ENCODE measurements at regions not wholly inside any gene's neighbourhood (a gene's known extent, or its start where the extent isn't known, plus 50 kb on each side); places are given as distances from the start of the nearest gene placed in this dataset.

DNA sequence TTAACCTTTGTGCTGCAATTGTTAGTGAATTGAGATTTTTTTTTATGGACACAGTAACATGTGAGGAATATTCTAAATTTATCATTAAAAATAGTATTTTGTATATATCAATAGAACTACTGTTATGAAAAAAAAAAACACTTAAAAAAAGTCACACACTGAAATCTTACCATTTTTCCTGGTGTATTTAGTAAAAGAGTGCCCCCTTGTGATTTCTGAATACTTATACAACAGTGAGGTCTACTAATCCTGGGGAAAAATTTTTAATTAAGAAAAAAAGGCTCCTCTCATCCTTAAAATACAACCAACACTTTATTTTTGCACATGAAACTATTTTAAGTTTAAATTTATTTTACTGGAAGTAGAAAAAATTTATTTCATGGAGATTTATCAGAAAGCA lies 56.4 kb upstream of the SPOCK3 start:
- no peak for DNase-seq

DNA sequence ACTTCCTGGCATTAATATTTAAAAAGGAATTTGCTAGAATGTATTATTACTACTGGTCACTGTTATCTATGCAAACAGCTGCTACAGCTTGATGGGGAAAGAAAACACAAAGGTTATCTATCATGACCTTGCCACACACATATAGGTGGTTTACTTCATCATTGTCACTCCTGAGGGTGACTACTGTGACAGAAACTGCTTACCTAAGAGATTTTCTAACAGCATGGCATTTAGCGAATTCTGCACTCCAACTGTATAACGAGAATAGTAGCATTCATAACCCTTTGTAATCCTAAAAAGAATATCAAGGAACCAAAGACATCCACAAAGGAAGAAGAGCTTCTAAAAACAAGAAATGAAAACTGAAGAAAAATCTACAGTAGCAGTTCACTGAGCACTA lies 74.6 kb upstream of the SPOCK3 start:
- DNase-seq: no peak

DNA sequence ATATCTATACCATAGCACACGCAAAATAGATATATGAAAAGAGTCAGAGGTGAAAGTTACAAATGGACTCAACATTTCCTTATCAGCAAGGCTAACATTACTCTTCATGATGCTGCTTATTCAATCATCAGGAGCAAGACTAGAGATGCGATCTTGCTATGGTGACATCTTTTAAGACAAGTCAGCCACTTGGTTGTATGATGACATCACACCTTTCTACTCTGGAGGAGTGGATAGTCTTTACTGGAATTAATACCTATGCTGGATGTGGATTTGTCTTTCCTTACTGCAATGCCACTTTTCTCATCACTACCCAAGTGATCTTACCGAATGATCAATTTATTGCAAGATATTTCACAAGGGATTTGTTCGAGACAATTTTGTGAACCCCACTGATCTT lies 87.0 kb upstream of the SPOCK3 start:
- DNase-seq: no peak

DNA sequence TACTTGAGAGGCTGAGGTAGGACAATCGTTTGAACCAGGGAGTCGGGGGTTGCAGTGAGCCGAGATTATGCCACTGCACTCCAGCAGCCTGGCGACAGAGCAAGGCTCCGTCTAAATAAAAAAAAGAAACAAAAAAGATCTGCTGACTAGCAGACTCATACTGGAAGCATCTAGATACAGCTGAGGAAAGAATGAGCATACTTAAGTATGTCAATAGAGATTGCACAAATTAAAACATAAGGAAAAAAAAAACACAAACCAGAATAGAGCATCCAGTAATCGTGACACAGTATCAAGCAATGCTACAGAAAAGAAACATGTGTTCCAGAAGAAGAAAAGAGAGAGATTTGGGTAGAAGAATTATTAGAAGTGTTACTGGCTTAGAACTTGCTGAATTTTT lies 105.5 kb upstream of the SPOCK3 start:
- DNase-seq: no peak

DNA sequence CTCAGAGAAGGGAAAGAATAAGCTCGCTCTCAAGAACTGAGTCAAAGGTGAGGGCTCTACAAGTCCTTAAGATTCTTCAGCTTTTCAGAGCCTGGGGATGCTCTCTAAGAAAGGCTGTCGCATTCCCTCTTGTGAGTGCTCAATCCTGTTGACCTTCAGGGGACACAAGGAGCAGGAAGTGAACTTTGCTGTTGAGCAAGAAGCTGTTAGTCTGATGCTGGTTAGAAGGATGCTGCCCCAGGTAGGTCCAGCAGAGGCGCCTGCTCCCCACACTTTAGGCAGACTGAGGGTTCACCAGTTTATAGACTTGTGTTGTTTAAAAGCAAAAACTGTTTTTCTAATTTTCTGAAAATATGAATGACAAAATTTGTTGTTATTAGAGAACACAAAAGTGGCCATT lies 125.4 kb upstream of the SPOCK3 start:
- DNase-seq: no peak

DNA sequence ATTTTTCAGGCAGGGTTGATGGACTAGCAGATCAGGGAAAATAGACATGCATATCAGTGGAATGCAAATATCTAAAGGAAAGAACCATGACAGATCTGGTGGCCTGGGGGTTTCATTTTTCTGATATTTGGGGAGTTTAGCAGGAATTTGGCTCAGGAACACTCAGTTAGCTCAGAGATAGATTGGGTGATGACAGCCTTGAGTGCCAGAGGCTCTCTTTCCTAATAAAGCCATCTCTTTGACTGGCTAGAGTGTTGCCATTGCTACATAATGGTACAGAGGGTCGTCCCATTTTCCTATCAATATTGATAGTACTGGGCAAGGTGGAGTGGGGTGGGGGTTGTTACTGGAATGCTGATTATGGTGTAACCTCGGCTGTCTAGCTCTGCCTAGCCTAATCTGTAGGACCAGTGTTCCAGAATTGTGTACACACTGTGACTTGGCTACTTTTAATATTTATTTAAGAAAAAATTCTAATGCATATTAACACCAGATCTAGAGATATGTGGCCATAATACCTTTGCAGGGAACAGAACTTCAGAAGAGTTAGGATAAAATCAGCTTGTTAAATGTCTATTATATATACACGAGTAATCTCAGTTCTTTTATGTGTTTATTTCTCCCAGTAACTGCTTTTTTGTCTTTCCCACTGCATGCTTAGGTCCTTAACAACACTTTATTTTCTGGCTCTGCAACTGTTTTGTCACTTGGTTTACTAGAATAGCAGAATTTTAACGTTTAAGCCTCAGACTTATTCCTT lies 145.0 kb upstream of the SPOCK3 start:
- DNase-seq: no peak

DNA sequence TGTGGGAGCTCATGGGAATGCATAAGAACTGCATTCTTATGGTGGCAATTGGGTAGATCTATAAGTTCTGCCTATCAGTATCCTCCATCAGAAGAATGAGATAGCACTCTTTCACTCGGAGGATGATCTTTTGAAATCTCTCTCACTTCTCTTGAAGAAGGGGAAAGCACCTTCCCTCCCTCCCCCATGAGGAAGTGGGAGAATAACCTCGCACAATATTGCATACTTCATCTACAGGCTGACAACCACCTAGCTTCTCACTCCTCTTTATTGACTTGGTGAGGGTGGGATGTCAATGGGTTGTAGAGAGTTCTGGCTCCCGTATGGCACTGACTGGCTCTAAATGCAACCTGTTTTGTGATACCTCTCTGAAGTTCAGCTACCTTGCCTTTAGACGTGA lies 146.7 kb upstream of the SPOCK3 start:
- DNase-seq: no peak

DNA sequence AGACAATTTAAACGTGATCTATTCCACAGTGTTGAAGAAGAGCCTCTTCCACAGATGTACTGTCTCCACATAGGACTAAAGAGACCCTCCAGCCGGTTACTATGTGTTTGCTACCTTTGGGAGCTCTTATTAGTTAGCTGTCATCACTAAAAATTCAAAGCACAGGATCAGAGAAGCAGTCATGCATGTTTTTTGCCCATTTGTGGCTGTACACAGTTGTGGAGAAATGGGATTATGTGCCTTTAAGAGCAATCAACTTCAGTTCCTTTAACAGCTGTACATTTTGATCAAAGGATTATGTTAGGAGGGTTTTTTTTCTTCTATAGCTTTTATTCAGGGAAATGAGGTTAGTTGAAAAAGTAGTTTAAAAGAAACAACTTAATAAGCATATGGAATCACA lies 149.0 kb upstream of the SPOCK3 start:
- no peak for DNase-seq

DNA sequence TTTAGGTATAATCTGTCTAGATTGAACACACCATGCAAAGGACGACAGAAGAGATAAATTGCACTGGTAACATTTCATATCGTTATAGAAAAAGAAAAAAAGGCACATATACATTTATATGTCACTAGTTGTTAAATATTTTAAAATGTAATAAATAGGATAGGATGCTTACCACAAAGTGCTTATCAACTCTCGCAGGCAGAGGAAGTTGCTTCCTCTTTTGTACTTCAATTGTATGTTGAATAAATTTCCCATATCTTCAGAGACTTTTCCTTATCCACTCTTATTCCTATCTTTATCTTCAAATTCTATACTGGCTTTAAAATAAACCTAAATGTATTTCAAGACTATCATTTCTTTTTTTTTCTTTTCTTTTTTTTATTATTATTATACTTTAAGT lies 163.3 kb upstream of the SPOCK3 start:
- DNase-seq: no peak

DNA sequence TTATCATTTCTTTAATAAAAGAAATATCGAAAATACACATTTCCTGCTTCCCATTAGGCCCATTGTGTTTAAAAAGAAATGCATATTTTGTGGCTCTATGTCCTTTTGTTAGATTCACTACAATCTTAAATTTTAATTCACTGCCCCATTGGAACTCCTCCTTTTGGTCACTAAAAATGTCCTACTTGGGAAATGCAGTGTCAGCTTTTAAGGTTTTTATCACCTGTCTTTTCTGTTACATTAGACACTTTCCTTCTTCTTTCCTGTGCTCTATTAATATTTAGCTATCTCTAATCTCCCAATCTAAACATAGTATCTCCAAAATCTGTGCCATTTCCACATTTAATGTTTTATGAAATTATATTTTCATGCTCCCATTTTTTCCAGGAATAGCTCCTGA lies 164.9 kb upstream of the SPOCK3 start:
- no peak for DNase-seq

DNA sequence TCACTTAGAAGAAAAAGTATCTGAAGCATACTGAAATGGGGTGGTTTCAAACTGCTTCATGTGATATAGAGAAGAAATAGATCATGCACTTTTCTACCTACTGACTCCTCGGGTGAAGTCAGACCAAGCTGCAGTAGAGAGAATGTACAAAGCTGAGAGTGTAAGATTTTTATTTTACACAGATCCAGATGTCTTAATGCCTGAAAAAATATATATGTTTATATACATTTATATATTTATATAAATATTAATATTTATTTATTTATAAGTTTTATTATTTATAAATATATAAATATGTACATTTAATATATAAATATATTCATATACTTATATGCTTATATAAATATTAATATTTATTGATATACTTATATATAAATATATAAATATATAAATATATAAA lies 171.9 kb upstream of the SPOCK3 start:
- DNase-seq: no peak

DNA sequence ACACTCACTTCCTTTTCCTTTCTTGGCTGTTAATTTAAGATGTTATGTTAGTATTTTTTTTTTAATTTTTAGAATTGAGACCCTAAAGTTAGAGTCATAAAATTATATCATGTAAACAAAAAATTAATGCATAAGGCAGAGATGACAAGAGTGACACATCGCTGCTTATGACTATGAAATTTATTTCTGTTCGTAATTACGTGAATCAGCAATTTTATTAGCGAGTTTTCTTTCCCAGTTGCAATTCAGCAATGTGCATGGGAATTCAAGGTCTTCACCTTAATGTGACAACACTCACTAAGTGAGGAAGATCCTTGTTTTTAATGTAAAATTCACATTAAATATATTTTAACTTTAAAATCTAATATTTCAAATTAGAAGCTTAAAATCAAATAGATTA lies 181.2 kb upstream of the SPOCK3 start:
- DNase-seq: no peak

DNA sequence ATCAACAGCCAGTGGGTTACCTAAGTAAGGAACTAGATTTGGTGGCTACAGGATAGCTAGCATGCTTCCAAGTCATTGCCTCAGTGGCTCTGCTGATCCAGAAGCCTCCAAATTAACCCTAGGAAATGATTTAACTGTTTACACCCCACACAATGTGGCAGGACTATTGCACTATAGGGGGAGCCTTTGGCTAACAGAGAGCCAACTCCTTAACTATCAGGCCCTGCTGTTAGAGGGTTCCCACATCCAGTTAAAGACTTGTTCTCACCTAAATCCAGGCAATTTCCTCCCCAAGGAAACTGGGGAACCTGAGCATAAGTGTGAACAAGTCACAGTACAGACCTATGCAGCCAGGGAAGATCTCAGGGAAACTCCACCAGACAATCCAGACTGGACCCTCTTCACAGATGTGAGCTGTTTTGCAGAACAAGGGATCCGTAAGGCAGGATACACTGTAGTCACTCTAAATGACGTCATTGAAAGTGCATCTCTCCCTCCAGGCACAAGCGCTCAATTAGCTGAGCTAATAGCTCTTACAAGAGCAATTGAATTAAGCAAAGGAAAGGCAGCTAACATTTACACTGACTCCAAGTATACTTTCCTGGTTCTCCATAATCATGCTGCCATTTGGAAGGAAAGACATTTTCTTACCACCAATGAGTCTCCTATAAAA lies 185.3 kb upstream of the SPOCK3 start:
- no peak for DNase-seq

DNA sequence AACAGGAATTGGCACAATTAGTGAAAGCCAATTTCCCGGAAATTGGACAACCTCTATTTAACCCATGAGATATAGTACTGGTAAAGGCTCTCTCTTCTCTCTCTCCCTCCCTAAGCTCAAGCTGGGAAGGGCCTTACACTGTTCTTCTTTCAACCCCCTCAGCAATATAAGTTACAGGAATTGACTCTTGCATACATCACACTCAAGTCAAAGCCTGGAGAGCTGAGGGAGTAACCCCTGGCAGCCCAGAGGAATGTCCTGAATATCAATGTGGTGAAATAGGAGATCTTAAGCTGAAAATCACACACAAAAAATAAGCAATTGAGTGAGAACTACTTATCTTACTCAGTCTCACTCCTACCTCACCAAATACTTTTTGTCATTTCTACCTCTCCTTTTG lies 186.9 kb upstream of the SPOCK3 start:
- DNase-seq: no peak

DNA sequence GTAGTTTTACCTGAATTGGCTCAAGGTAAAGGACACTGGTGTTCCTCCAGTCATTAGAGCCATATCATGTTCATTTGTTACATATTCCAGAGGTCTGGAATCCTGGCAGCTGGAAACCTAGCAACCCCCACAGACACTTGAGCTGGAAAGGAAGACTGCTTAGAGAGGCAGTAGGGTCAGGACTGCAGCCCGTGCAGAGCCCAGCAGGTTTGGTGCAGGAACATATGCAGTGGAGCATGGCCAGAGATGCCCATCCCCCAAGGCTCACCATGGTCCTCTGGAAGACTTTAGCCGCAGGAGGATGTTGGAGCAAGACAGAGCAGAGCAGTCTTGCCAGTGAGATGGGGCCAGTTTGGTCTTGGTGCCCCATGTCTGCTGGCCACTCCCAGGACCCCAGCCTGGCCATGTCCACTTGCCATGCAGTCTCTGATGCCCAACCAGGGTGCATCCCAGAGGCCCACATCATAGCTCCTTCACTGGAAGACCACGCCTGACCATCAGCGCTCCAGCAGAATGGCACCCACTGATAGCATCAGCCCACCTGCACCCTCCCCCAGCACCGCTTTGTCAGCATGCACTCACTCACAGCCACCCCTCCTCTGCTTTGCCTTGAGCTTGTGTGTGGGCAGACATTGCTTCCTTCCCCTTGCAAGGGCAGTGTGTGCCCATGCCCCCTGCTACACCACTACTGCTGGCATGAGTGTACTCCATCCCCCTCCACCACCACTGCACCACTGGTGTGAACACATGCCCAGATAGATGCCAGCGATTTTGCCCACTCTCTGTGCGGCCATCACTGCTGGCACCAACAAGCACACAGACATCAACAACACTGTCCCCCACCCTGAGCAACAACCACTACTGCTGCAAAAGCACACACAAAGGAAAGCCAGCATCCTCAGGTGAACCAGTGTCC lies 190.3 kb upstream of the SPOCK3 start:
- DNase-seq: no peak

DNA sequence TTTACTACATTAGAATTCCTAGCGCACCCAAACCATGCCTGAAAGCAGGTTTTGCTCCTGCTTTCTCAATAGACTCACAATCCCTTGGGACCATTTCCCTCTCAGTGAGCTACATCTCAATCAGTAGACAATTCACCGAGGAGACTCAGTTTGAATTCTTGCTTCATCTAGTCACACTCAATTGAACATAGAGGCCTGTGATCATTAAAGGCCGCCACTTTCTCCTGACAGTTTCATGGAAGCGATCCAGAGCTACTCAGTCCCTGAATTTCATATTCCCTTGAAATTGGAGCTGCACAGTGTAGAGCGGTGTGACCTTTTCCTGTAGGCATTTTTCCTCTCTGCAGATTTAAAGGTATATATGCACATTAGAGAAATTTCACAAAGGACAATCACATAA lies 193.9 kb upstream of the SPOCK3 start:
- DNase-seq: no peak

DNA sequence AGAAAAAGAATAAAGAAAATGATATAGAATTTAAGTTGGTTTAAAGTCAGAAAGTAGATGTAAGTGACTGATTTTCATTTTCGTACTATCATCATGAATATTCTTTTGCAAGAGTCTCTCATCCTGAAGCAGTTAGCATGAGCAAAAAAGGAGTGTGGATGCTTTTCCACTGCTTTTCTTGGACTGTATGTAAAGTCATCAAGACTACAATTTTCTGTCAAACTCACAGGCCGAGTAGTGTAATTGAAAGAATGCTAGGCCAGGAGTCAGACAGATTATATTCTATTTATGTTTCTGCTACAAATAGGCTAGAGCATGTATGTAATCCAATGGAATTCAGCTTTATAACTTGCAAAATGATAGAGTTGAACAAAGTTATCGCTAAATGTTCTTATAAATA lies 197.1 kb upstream of the SPOCK3 start:
- DNase-seq: no peak

DNA sequence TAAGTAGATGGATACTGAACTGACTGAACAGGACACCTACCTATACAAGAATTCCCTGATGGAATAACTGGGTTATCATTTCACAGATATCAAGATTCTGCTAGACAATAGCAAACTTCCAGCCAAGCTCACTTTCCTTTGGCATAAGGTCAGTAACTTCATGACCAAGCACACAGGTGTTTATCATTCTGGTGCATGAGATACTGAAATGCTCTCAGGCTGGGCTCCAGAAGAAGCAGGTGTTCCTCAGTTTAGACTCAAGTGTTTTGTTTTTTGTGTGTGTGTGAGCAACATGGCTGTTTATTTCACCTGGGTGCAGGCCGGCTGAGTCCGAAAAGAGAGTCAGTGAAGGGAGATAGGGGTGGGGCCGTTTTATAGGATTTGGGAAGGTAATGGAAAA lies 201.5 kb upstream of the SPOCK3 start:
- DNase-seq: no peak

DNA sequence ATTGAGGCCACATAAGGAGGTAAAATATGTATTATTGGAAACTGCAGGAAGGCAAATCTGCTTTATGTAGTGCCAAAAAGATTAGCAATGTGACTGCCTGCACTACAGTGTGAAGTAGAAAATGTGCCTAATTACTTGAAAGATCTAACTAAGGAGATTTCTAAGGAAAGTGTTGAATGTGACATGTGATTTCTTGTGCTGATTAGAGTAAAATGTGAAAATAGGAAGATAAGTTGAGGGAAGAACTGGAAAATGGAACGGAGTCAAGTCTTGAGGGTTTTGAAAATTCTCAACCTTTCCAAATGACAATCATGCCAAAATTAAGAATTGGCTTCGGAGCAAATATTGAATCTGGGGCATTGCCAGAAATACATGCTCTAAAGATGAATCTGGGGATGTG lies 209.5 kb upstream of the SPOCK3 start:
- no peak for DNase-seq

DNA sequence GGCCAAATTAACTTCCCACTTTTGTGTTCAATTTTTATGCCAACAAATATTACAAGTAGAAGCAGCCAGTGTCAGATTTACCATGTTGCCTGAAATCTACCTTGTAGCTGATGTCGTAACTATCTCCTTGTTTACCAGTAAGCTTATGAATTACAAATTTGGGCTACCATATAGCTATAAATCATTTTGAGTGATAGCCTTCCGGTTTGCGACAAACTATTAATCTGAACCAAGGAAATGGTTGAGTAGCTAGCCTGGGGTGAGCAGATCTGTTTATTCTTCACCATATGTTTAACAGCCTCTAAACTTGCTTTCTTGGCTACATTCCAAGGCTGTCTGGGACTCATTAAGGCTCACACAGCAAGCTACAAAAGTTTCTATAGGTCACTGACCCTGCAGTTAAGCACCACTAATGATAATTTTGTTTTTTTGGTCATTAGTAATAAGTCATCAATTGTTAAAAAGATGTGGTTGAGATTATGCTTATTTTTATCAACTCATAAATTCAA lies 218.7 kb upstream of the SPOCK3 start:
- DNase-seq: no peak

DNA sequence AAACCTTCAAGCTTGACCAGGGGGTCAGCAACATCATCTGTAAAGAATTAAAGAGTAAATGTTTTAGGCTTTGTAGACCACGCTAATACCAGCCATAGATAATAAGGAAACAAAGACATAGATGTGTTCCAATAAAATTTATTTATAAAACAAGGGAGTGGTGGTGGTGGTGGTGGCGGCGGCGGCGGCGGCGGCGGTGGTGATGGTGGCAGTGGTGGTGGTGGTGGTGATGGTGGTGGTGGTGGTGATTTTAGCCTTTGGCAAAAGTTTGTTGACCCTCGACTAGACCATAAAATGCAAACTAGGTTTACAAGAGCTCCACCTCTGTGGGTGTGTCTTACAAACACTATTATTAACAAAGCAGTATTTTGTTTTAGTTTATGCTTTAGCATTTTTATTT lies 222.3 kb upstream of the SPOCK3 start:
- DNase-seq: no peak

DNA sequence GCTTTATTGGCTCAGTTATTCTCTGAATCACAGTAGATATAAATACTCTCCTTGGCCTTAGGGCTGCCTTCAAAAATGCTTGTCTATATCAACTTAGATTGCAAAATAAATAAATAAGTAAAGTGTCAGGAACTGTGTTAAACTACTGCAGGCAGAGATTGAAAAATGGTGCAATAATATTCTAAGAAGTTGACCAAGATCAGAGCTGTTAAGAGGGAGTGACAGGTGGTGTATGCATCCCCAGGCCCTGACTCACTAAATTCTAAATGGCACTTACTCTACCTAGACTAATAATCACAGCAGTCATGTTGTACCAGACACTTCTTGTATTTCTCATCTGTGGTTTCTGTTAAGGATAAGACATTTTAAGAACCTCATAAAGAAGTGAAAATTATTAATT lies 235.1 kb upstream of the SPOCK3 start:
- no peak for DNase-seq

DNA sequence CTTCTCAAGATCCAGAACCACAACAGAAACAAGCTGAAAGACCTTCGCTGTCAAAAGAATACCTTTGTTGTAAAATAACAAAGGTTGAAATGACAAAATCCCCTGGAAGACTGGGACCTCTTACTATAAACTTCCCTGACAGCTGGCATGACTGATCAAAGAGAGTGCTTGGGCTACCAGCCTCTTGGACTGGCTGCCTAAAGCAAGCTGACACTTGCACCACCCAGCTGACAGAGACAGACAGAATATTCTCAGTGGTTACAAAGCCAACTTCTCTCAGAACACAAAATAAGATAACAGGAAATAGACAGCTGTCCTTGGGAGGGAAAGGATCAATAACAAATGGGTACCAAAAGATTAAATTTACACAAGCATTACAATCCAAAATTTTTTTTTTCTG lies 241.7 kb upstream of the SPOCK3 start:
- no peak for DNase-seq

DNA sequence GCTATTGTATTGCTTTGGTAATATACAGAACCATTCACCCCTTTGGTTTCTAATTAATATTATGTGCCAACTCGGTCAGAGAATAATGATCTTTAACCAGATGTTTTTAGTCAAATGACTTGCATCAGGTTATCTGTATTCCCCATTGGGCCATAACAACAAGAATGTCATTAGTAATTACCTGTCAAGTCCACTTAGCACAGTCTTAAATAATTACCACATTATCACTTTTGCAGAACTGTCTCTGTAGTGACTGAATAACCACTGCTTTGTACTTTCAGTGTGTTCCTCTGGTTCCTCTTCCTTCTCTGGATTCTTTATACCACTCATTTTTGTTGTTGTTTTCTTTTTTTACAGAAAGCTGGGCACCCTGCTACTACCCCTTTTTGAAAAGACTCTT lies 257.7 kb upstream of the SPOCK3 start:
- DNase-seq: no peak

Data from activated CD8-positive, alpha-beta memory T cell treated with anti-CD3 and anti-CD28 coated beads, Interleukin-2, amount 50 U/mL, for 48 hours (primary cell).